ENCODE measurements at regions not wholly inside any gene's neighbourhood (a gene's known extent, or its start where the extent isn't known, plus 50 kb on each side); places are given as distances from the start of the nearest gene placed in this dataset.

- TF ChIP-seq EZH2 (IDR thresholded peaks at IDR 0.05; ENCODE audit: borderline replicate concordance, low read depth, low read length, poor library complexity, severe bottlenecking) (no peak), CTCF (conservative IDR thresholded peaks at IDR 0.05; ENCODE audit: low read depth, low read length) (no peak)
- Histone ChIP-seq H3K4me3 (ENCODE audit: low read depth, low read length, poor library complexity, severe bottlenecking) (no peak overlapping the region), H3K36me3 (ENCODE audit: insufficient read depth, low read length, poor library complexity, severe bottlenecking) (no peaks in the 10 kb centered on the region), H3K9me3 (ENCODE audit: low read depth, low read length, poor library complexity, severe bottlenecking) (no peaks in the 10 kb centered on the region), H3K4me1 (ENCODE audit: insufficient read depth, low read length, poor library complexity, severe bottlenecking) (no peaks in the 10 kb centered on the region), H3K27me3 (replicated peaks; ENCODE audit: insufficient read depth, low read depth, low read length, poor library complexity) (no peaks in the 10 kb centered on the region), H3K27ac (ENCODE audit: low read depth, low read length, poor library complexity, severe bottlenecking) (no peak overlapping the region)
- POLR2A ChIA-PET (ENCODE audit: low non-redundant PET), result no interaction called here
- DNase-seq (ENCODE audit: low spot score), result no peak
- no TSS peak for BruUV-seq (replicated peaks)
- CTCF ChIA-PET, result no interaction called here
- intact Hi-C loops (cut with micrococcal nuclease; ENCODE audit: unreplicated experiment), result no loop called here
These were observed 537.5 kb downstream of the LTN1 start for GRCh38 chr21:28455253-28455600.

- TF ChIP-seq CTCF (conservative IDR thresholded peaks at IDR 0.05; ENCODE audit: low read depth, low read length), result no peak
- intact Hi-C loops (cut with micrococcal nuclease; ENCODE audit: unreplicated experiment), result no loop called here
- no peaks in the 10 kb centered on the region for H3K4me1 ChIP-seq (ENCODE audit: insufficient read depth, low read length, poor library complexity, severe bottlenecking)
- no peaks in the 10 kb centered on the region for H3K36me3 ChIP-seq (ENCODE audit: insufficient read depth, low read length, poor library complexity, severe bottlenecking)
- POLR2A ChIA-PET (ENCODE audit: low non-redundant PET), result no interaction called here
- no TSS peak for BruUV-seq (replicated peaks)
- no peaks in the 10 kb centered on the region for H3K27me3 ChIP-seq (replicated peaks; ENCODE audit: insufficient read depth, low read depth, low read length, poor library complexity)
- no peak overlapping the region for H3K4me3 ChIP-seq (ENCODE audit: low read depth, low read length, poor library complexity, severe bottlenecking)
- DNase-seq (ENCODE audit: low spot score), result no peak
- H3K27ac ChIP-seq (ENCODE audit: low read depth, low read length, poor library complexity, severe bottlenecking), result no peak overlapping the region
- CTCF ChIA-PET, result no interaction called here
- no peaks in the 10 kb centered on the region for H3K9me3 ChIP-seq (ENCODE audit: low read depth, low read length, poor library complexity, severe bottlenecking)
These were observed 538.0 kb downstream of the LTN1 start for GRCh38 chr21:28454564-28455252.

GRCh38 chr21:28447462-28447861 is 545.2 kb downstream of the LTN1 start:
- ChIA-PET CTCF (no interaction called here), POLR2A (ENCODE audit: low non-redundant PET) (no interaction called here)
- no peak overlapping the region for H3K27ac ChIP-seq (ENCODE audit: low read depth, low read length, poor library complexity, severe bottlenecking)
- DNase-seq (ENCODE audit: low spot score), result no peak
- H3K4me3 ChIP-seq (ENCODE audit: low read depth, low read length, poor library complexity, severe bottlenecking), result no peak overlapping the region
- H3K27me3 ChIP-seq (replicated peaks; ENCODE audit: insufficient read depth, low read depth, low read length, poor library complexity), result no peaks in the 10 kb centered on the region
- no peaks in the 10 kb centered on the region for H3K9me3 ChIP-seq (ENCODE audit: low read depth, low read length, poor library complexity, severe bottlenecking)
- BruUV-seq (replicated peaks), result no TSS peak
- TF ChIP-seq EZH2 (IDR thresholded peaks at IDR 0.05; ENCODE audit: borderline replicate concordance, low read depth, low read length, poor library complexity, severe bottlenecking), result no peak
- no peak for TF ChIP-seq CTCF (conservative IDR thresholded peaks at IDR 0.05; ENCODE audit: low read depth, low read length)
- intact Hi-C loops (cut with micrococcal nuclease; ENCODE audit: unreplicated experiment), result no loop called here
- H3K36me3 ChIP-seq (ENCODE audit: insufficient read depth, low read length, poor library complexity, severe bottlenecking), result no peaks in the 10 kb centered on the region
- H3K4me1 ChIP-seq (ENCODE audit: insufficient read depth, low read length, poor library complexity, severe bottlenecking), result no peaks in the 10 kb centered on the region

Measured in A673 (cell line).